Activated naive CD4-positive, alpha-beta T cell treated with anti-CD3 and anti-CD28 coated beads, Interleukin-2, amount 50 U/mL, for 24 hours (primary cell): ENCODE measurements at regions not wholly inside any gene's neighbourhood (a gene's known extent, or its start where the extent isn't known, plus 50 kb on each side); places are given as distances from the start of the nearest gene placed in this dataset.

ENCODE experiments used
- H3K27ac Mint-ChIP-seq: one replicate; pipeline ENCODE4 v1.8.0; 2021; ENCODE audit warnings: mild to moderate bottlenecking, mixed read lengths
- H3K27me3 Mint-ChIP-seq: one replicate; pipeline ENCODE4 v1.8.0; 2021; ENCODE audit warnings: mixed read lengths
- H3K36me3 Mint-ChIP-seq: one replicate; pipeline ENCODE4 v1.8.0; 2021; ENCODE audit warnings: mixed read lengths
- H3K4me1 Mint-ChIP-seq: one replicate; pipeline ENCODE4 v1.8.0; 2021; ENCODE audit warnings: mixed read lengths
- H3K4me3 Mint-ChIP-seq: one replicate; pipeline ENCODE4 v1.8.0; 2021; ENCODE audit warnings: mild to moderate bottlenecking, mixed read lengths
- H3K9me3 Mint-ChIP-seq: one replicate; pipeline ENCODE4 v1.8.0; 2021; ENCODE audit warnings: mixed read lengths

GRCh38 chr4:71261633-71262121 is 77.1 kb upstream of the SLC4A4 start:
- no peak overlapping the region for H3K4me3 Mint-ChIP-seq
- H3K27me3 Mint-ChIP-seq = no peaks in the 10 kb centered on the region
- H3K9me3 Mint-ChIP-seq = no peaks in the 10 kb centered on the region
- H3K4me1 Mint-ChIP-seq = peaks cover 5% of the 10 kb centered on the region
- H3K27ac Mint-ChIP-seq = no peak overlapping the region
- H3K36me3 Mint-ChIP-seq = no peaks in the 10 kb centered on the region

GRCh38 chr4:71262161-71262560 is 76.7 kb upstream of the SLC4A4 start:
- Mint-ChIP-seq H3K4me3 (no peak overlapping the region), H3K27ac (no peak overlapping the region), H3K36me3 (no peaks in the 10 kb centered on the region), H3K9me3 (no peaks in the 10 kb centered on the region), H3K27me3 (no peaks in the 10 kb centered on the region), H3K4me1 (peaks cover 5% of the 10 kb centered on the region)

- Mint-ChIP-seq H3K4me1 (peaks cover 5% of the 10 kb centered on the region), H3K36me3 (no peaks in the 10 kb centered on the region), H3K27me3 (peaks cover 2% of the 10 kb centered on the region), H3K9me3 (no peaks in the 10 kb centered on the region), H3K4me3 (no peak overlapping the region), H3K27ac (no peak overlapping the region)
Measured at GRCh38 chr4:71266090-71266794, 72.6 kb upstream of the SLC4A4 start.

GRCh38 chr4:71267244-71267643 is 71.6 kb upstream of the SLC4A4 start:
- H3K36me3 Mint-ChIP-seq = no peaks in the 10 kb centered on the region
- H3K4me1 Mint-ChIP-seq = no peaks in the 10 kb centered on the region
- H3K27me3 Mint-ChIP-seq = peaks cover 2% of the 10 kb centered on the region
- no peak overlapping the region for H3K27ac Mint-ChIP-seq
- no peaks in the 10 kb centered on the region for H3K9me3 Mint-ChIP-seq
- no peak overlapping the region for H3K4me3 Mint-ChIP-seq

- Mint-ChIP-seq H3K27ac (no peak overlapping the region), H3K4me3 (no peak overlapping the region), H3K9me3 (no peaks in the 10 kb centered on the region), H3K27me3 (peaks cover 2% of the 10 kb centered on the region), H3K36me3 (no peaks in the 10 kb centered on the region), H3K4me1 (no peaks in the 10 kb centered on the region)
Measured at GRCh38 chr4:71268166-71268565, 70.7 kb upstream of the SLC4A4 start.

GRCh38 chr4:71269233-71269632 is 69.6 kb upstream of the SLC4A4 start:
- no peaks in the 10 kb centered on the region for H3K4me1 Mint-ChIP-seq
- no peaks in the 10 kb centered on the region for H3K36me3 Mint-ChIP-seq
- H3K9me3 Mint-ChIP-seq = no peaks in the 10 kb centered on the region
- no peak overlapping the region for H3K27ac Mint-ChIP-seq
- H3K4me3 Mint-ChIP-seq = no peak overlapping the region
- peaks cover 4% of the 10 kb centered on the region for H3K27me3 Mint-ChIP-seq

GRCh38 chr4:71270901-71271300 is 67.9 kb upstream of the SLC4A4 start:
- Mint-ChIP-seq H3K4me1 (peaks cover 11% of the 10 kb centered on the region), H3K36me3 (no peaks in the 10 kb centered on the region), H3K27ac (no peak overlapping the region), H3K4me3 (no peak overlapping the region), H3K9me3 (no peaks in the 10 kb centered on the region), H3K27me3 (peaks cover 4% of the 10 kb centered on the region)

GRCh38 chr4:71272976-71273375 is 65.8 kb upstream of the SLC4A4 start:
- Mint-ChIP-seq H3K27me3 (peaks cover 4% of the 10 kb centered on the region), H3K27ac (no peak overlapping the region), H3K4me1 (peaks cover 11% of the 10 kb centered on the region), H3K4me3 (no peak overlapping the region), H3K36me3 (no peaks in the 10 kb centered on the region), H3K9me3 (no peaks in the 10 kb centered on the region)

GRCh38 chr4:71275004-71275403 is 63.8 kb upstream of the SLC4A4 start:
- Mint-ChIP-seq H3K9me3 (no peaks in the 10 kb centered on the region), H3K4me1 (peaks cover 11% of the 10 kb centered on the region), H3K27ac (no peak overlapping the region), H3K4me3 (no peak overlapping the region), H3K27me3 (peaks cover 5% of the 10 kb centered on the region), H3K36me3 (no peaks in the 10 kb centered on the region)

GRCh38 chr4:71275570-71275969 is 63.2 kb upstream of the SLC4A4 start:
- Mint-ChIP-seq H3K4me3 (no peak overlapping the region), H3K9me3 (no peaks in the 10 kb centered on the region), H3K27me3 (peaks cover 4% of the 10 kb centered on the region), H3K27ac (no peak overlapping the region), H3K4me1 (peaks cover 11% of the 10 kb centered on the region), H3K36me3 (no peaks in the 10 kb centered on the region)

- Mint-ChIP-seq H3K9me3 (no peaks in the 10 kb centered on the region), H3K4me3 (no peak overlapping the region), H3K36me3 (no peaks in the 10 kb centered on the region), H3K27ac (no peak overlapping the region), H3K27me3 (peaks cover 4% of the 10 kb centered on the region), H3K4me1 (peaks cover 11% of the 10 kb centered on the region)
Measured at GRCh38 chr4:71277353-71277752, 61.5 kb upstream of the SLC4A4 start.

- no peak overlapping the region for H3K4me3 Mint-ChIP-seq
- H3K27ac Mint-ChIP-seq = no peak overlapping the region
- no peaks in the 10 kb centered on the region for H3K36me3 Mint-ChIP-seq
- peaks cover 2% of the 10 kb centered on the region for H3K27me3 Mint-ChIP-seq
- H3K4me1 Mint-ChIP-seq = no peaks in the 10 kb centered on the region
- no peaks in the 10 kb centered on the region for H3K9me3 Mint-ChIP-seq
Measured at GRCh38 chr4:71283642-71284257, 55.1 kb upstream of the SLC4A4 start.

- Mint-ChIP-seq H3K36me3 (no peaks in the 10 kb centered on the region), H3K9me3 (no peaks in the 10 kb centered on the region), H3K27me3 (peaks cover 1% of the 10 kb centered on the region), H3K4me1 (no peaks in the 10 kb centered on the region), H3K27ac (no peak overlapping the region), H3K4me3 (no peak overlapping the region)
Measured at GRCh38 chr4:71287305-71287704, 51.5 kb upstream of the SLC4A4 start.

GRCh38 chr4:71288875-71289274 is 49.9 kb upstream of the SLC4A4 start:
- H3K36me3 Mint-ChIP-seq = no peaks in the 10 kb centered on the region
- no peaks in the 10 kb centered on the region for H3K9me3 Mint-ChIP-seq
- H3K4me1 Mint-ChIP-seq = no peaks in the 10 kb centered on the region
- H3K27me3 Mint-ChIP-seq = peaks cover 3% of the 10 kb centered on the region
- no peak overlapping the region for H3K27ac Mint-ChIP-seq
- no peak overlapping the region for H3K4me3 Mint-ChIP-seq
